C4-2B (cell line): ENCODE measurements at regions not wholly inside any gene's neighbourhood (a gene's known extent, or its start where the extent isn't known, plus 50 kb on each side); places are given as distances from the start of the nearest gene placed in this dataset.

ENCODE experiments used
- H3K27ac ChIP-seq: fragments of 450-650 bp; 2 replicates; pipeline ENCODE4 v1.5.1; 2017
- ZFX ChIP-seq: fragments of 450-650 bp; IDR thresholded peaks from 2 replicates; pipeline ENCODE4 v1.6.1; 2017
- TF ChIP-seq, protein P1 (sequence below): fragments of 450-650 bp; conservative IDR thresholded peaks from 2 replicates; pipeline ENCODE4 v1.5.1; 2017; ENCODE audit warnings: mild to moderate bottlenecking

- H3K27ac ChIP-seq, result no peak overlapping the region
- TF ChIP-seq, protein P1, sequence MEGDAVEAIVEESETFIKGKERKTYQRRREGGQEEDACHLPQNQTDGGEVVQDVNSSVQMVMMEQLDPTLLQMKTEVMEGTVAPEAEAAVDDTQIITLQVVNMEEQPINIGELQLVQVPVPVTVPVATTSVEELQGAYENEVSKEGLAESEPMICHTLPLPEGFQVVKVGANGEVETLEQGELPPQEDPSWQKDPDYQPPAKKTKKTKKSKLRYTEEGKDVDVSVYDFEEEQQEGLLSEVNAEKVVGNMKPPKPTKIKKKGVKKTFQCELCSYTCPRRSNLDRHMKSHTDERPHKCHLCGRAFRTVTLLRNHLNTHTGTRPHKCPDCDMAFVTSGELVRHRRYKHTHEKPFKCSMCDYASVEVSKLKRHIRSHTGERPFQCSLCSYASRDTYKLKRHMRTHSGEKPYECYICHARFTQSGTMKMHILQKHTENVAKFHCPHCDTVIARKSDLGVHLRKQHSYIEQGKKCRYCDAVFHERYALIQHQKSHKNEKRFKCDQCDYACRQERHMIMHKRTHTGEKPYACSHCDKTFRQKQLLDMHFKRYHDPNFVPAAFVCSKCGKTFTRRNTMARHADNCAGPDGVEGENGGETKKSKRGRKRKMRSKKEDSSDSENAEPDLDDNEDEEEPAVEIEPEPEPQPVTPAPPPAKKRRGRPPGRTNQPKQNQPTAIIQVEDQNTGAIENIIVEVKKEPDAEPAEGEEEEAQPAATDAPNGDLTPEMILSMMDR, result no peak
- TF ChIP-seq ZFX, result no peak
Observed at GRCh38 chr2:15787535-15788454, 152.6 kb upstream of the MYCN start.

DNA sequence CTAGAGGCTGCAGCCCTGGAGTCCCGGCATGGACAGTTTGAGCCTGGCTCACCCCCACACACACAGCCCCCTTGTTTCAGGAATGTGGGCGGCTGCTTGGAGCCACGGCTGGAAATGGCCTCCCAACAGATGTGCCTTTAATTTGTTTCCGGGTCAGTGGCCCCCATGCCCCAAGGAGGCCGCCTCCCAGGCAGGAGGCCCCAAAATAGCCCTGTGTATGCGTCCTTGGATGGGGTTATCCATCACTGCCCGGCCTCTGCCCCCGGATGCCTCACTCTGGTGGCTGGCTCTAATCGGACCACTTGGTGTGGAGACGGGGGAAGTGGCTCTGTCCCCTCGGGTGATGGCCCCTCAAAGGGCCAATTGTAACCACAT lies 151.9 kb upstream of the MYCN start:
- no peak for TF ChIP-seq ZFX
- TF ChIP-seq, protein P1, result no peak
- H3K27ac ChIP-seq, result no peak overlapping the region

DNA sequence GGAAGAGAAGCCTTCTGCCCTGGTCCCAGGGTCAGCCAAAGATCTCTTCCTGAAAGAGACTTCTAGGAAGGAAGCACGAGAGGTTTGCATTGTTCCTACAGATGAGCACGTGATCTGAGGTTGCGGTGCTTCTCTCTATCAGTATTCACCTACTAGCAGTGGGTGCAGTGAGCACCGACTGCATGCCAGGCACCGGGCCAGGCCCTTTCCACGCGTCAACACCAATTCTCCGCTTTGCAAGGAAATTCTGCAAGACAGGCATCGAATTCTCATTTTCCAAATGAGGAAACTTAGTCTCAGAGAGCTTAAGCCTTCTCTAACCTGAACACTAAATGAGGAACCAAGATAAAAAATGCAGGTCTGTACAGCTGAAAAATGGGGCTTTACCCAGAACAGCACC lies 151.5 kb upstream of the MYCN start:
- no peak overlapping the region for H3K27ac ChIP-seq
- TF ChIP-seq ZFX, result no peak
- TF ChIP-seq, protein P1, result no peak

DNA sequence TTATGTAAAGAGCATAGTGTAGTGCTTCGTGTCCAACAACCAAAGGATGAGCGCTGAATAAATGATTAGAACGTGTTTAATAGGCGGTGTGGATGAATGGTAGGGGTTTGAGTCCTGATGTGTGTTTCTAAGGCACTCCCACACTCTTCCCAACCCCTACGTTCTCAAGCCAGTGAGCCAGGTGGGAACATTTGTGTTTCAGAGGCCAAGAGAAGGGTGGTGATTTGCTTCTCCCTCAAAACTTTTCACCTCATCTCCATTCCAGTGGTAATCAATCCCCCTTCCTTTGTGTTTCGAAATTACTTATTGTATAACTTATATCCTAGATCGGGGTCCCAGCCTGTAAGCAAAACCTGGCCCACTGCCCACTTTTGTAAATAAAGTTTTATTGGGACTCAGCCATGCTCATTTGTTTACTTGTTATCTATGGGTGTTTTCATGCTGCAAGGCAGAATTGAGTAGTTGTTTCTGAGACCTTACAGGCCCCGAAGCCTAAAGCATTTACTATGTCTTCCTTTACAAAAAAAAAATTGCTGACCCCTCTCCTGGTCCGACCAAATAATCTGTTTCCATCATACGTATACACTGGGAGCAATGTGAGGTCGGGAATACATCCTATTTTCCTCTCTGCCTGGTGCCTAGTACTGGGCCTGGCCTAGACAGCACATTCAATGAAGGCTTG lies 150.8 kb upstream of the MYCN start:
- TF ChIP-seq, protein P1, result no peak
- no peak for TF ChIP-seq ZFX

GRCh38 chr2:15790326-15790725 lies 150.0 kb upstream of the MYCN start:
- H3K27ac ChIP-seq, result no peak overlapping the region
- no peak for TF ChIP-seq ZFX
- TF ChIP-seq, protein P1, result no peak

More for the DNA sequence above, 150.8 kb upstream of the MYCN start:
- H3K27ac ChIP-seq, result no peak overlapping the region

GRCh38 chr2:15790838-15791237 lies 149.5 kb upstream of the MYCN start:
- no peak overlapping the region for H3K27ac ChIP-seq
- TF ChIP-seq ZFX, result no peak
- TF ChIP-seq, protein P1, result no peak

GRCh38 chr2:15791294-15791693 lies 149.1 kb upstream of the MYCN start:
- no peak overlapping the region for H3K27ac ChIP-seq
- TF ChIP-seq, protein P1, result no peak
- no peak for TF ChIP-seq ZFX
